22Rv1 (cell line): ENCODE measurements at regions not wholly inside any gene's neighbourhood (a gene's known extent, or its start where the extent isn't known, plus 50 kb on each side); places are given as distances from the start of the nearest gene placed in this dataset.
"Not testable (repeated sequence)": the region's sequence is repeated elsewhere in the genome, so short reads cannot be mapped to it uniquely, and the experiment has no call there.

ENCODE experiments used
- H3K27ac ChIP-seq: fragments of 450-650 bp; 2 replicates; pipeline ENCODE4 v1.5.1; 2017
- CTCF ChIP-seq: fragments of 450-650 bp; IDR thresholded peaks from 2 replicates; pipeline ENCODE4 v1.5.1; 2017; ENCODE audit warnings: mild to moderate bottlenecking
- ZFX ChIP-seq: fragments of 450-650 bp; IDR thresholded peaks from 2 replicates; pipeline ENCODE4 v1.6.1; 2017; ENCODE audit warnings: antibody characterized with exemption, borderline replicate concordance

GRCh38 chr13:54004026-54004699 lies 975.5 kb downstream of the OLFM4 start:
- no peak for TF ChIP-seq ZFX
- no peak for TF ChIP-seq CTCF
- H3K27ac ChIP-seq = no peak overlapping the region

- no peak for TF ChIP-seq ZFX
- no peak for TF ChIP-seq CTCF
- H3K27ac ChIP-seq = no peak overlapping the region
Observed at GRCh38 chr13:54016542-54016941, 987.9 kb downstream of the OLFM4 start.

DNA sequence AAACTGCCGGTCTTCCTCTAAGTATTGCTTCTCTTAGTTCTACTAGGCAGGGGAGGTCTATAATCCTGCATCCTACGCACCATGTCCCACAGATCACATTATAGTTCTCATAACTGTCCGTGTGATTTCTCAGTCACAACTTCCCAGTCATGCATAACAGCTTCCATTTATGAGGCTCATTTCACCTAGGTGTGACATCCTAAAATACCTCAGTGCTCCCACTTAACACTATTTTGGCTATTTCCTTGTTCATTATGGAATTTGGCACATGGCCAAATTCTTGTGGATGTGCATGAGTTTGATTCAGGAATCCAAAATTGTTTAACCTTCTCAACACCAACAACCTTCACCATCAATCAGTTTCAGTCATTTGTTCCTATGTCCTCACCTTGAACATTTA lies 989.9 kb downstream of the OLFM4 start:
- TF ChIP-seq CTCF = no peak
- no peak for TF ChIP-seq ZFX
- no peak overlapping the region for H3K27ac ChIP-seq

- H3K27ac ChIP-seq = no peak overlapping the region
- TF ChIP-seq CTCF = no peak
- TF ChIP-seq ZFX = no peak
Observed at GRCh38 chr13:54029226-54029625, 1000.6 kb downstream of the OLFM4 start.

- TF ChIP-seq CTCF (no peak), ZFX (no peak)
- H3K27ac ChIP-seq = no peak overlapping the region
Observed at GRCh38 chr13:54029720-54030119, 1001.1 kb downstream of the OLFM4 start.

DNA sequence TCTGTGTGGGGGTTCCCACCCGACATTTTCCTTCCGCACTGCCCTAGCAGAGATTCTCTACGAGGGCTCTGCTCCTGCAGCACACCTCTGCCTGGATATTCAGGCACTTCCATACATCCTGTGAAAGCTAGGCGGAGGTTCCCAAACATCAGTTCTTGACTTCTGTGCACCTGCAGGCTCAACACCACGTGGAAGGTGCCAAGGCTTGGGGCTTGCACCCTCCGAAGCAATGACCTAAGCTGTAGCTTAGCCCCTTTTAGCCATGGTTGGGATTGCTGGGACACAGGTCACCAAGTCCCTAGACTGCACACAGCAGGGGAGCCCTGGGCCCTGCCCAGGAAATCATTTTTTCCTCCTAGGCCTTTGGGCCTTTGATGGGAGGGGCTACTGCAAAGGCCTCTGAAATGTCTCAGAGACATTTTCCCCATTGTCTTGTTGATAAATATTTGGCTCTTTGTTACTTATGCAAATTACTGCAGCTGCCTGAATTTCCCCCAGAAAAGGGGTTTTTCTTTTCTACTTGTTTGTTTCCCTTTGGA lies 1004.8 kb downstream of the OLFM4 start:
- H3K27ac ChIP-seq = no peak overlapping the region
- TF ChIP-seq ZFX (no peak), CTCF (no peak)

GRCh38 chr13:54034047-54034446 lies 1005.4 kb downstream of the OLFM4 start:
- H3K27ac ChIP-seq = no peak overlapping the region
- no peak for TF ChIP-seq ZFX
- no peak for TF ChIP-seq CTCF

- H3K27ac ChIP-seq = not testable (repeated sequence)
Observed at GRCh38 chr13:54057416-54057815, 1028.8 kb downstream of the OLFM4 start.

DNA sequence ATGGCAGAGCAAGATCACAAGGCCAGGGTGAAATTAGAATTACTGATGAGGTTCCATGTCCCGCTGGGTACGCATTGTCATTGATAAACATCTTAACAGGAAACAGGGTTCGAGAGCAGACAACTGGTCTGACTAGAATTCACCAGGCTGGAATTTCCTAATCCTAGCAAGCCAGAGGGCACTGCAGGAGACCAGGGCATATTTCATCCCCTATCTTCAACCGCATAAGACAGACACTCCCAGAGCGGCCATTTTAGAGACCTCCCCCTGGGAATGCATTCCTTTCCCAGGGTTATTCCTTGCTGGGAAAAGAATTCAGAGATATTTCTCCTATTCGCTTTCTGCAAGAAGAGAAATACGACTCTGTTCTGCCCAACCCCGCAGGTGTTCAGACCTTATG lies 1041.3 kb downstream of the OLFM4 start:
- not testable (repeated sequence) for H3K27ac ChIP-seq
